Tibial artery (tissue), 4 donors: ENCODE measurements at regions not wholly inside any gene's neighbourhood (a gene's known extent, or its start where the extent isn't known, plus 50 kb on each side); places are given as distances from the start of the nearest gene placed in this dataset.

Experiments
- DNase-seq, 2 donors: peaks; one replicate each; pipeline ENCODE4 v3.0.0-alpha.2; 2019
- H3K27ac ChIP-seq, 2 donors: fragments of 200-600 bp; sonication (generic) in 1 of 2; 1 replicate in 1 of 2; 2 replicates in 1 of 2; pipeline ENCODE4 v1.5.1; 2018 to 2019; ENCODE audit warnings: mild to moderate bottlenecking in 1 of 2
- H3K27me3 ChIP-seq, 2 donors: fragments of 200-600 bp; sonication (generic) in 1 of 2; one replicate each; pipeline versions ENCODE4 v1.5.1 to v1.6.0; 2016 to 2019
- H3K36me3 ChIP-seq, 3 donors: fragments of 200-600 bp; sonication (generic) in 2 of 3; one replicate each; pipeline ENCODE4 v1.5.1; 2016 to 2019; ENCODE audit warnings: mild to moderate bottlenecking in 2 of 3
- H3K4me1 ChIP-seq, 4 donors: fragments of 200-600 bp; sonication (generic) in 2 of 4; 1 replicate in 3 of 4; 2 replicates in 1 of 4; pipeline ENCODE4 v1.5.1; 2016 to 2019
- H3K4me3 ChIP-seq, 2 donors: fragments of 200-600 bp; sonication (generic) in 1 of 2; 1 replicate in 1 of 2; 2 replicates in 1 of 2; pipeline ENCODE4 v1.5.1; 2018 to 2019; ENCODE audit warnings: mild to moderate bottlenecking in 2 of 2
- H3K9me3 ChIP-seq, 3 donors: fragments of 200-600 bp; sonication (generic) in 1 of 3; one replicate each; pipeline ENCODE4 v1.5.1; 2016 to 2019
- CTCF ChIP-seq, 2 experiments: fragments of 200-600 bp in 1 of 2; fragments of 450-650 bp in 1 of 2; IDR thresholded peaks; one replicate each; pipeline ENCODE4 v1.5.1; 2017 to 2019; ENCODE audit warnings: antibody characterized with exemption in 2 of 2, mild to moderate bottlenecking in 1 of 2, moderate library complexity in 1 of 2
- intact Hi-C: fragments of 100-400 bp; cut with DNase I; formaldehyde crosslinking; loops from one replicate; pipeline ENCODE4 v1.15.0; 2023; ENCODE audit warnings: low total_unique reads

DNA sequence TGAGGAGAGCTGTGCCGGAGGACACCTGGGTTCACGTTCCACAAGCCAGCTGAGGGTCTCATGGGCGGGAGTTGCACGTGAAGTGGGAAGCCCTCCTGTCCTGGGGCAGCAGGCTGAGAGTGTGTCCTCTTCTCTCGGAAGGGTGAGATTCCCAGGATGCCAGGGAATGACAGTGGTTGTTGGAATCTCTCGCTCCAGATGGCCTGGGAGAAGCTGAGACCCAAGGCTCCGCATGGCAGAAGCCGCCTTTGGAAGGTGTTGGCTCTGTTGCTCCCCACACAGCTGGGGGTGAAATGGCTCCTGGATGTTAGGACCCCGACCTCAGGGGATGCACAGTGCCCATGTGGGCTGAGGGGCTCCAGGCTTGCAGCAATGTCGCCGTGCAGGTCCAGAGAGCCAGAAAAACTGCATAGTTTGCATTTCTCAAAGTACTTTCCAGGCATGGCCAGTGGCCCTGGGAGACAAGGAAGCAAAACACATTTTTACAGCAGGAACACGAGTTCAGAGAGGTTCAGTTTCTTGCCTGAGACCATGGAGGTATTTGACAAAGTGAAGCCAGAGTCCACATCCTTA lies 153.4 kb downstream of the TMEM18 start:
- intact Hi-C loops: no loop called here
- TF ChIP-seq CTCF (IDR thresholded peaks at IDR 0.05): no peak
- peaks cover 0 to 8% of the 10 kb centered on the region in 2 donors for H3K27me3 ChIP-seq
- H3K9me3 ChIP-seq: no peaks in the 10 kb centered on the region
- H3K4me3 ChIP-seq: no peak overlapping the region
- no peaks in the 10 kb centered on the region for H3K4me1 ChIP-seq
- no peak overlapping the region for H3K27ac ChIP-seq
- no peak for DNase-seq
- H3K36me3 ChIP-seq: no peaks in the 10 kb centered on the region

GRCh38 chr2:522776-523175 lies 154.4 kb downstream of the TMEM18 start:
- H3K27me3 ChIP-seq: peaks cover 0 to 8% of the 10 kb centered on the region in 2 donors
- H3K4me1 ChIP-seq: no peaks in the 10 kb centered on the region
- intact Hi-C loops: no loop called here
- H3K36me3 ChIP-seq: no peaks in the 10 kb centered on the region
- no peaks in the 10 kb centered on the region for H3K9me3 ChIP-seq
- no peak overlapping the region for H3K4me3 ChIP-seq
- no peak for TF ChIP-seq CTCF (IDR thresholded peaks at IDR 0.05)
- no peak for DNase-seq
- H3K27ac ChIP-seq: no peak overlapping the region

GRCh38 chr2:521853-522530 lies 155.2 kb downstream of the TMEM18 start:
- Histone ChIP-seq H3K36me3 (no peaks in the 10 kb centered on the region), H3K9me3 (no peaks in the 10 kb centered on the region), H3K27me3 (peaks cover 0 to 8% of the 10 kb centered on the region in 2 donors), H3K27ac (no peak overlapping the region), H3K4me3 (no peak overlapping the region), H3K4me1 (no peaks in the 10 kb centered on the region)
- DNase-seq: no peak
- no peak for TF ChIP-seq CTCF (IDR thresholded peaks at IDR 0.05)
- intact Hi-C loops: no loop called here

DNA sequence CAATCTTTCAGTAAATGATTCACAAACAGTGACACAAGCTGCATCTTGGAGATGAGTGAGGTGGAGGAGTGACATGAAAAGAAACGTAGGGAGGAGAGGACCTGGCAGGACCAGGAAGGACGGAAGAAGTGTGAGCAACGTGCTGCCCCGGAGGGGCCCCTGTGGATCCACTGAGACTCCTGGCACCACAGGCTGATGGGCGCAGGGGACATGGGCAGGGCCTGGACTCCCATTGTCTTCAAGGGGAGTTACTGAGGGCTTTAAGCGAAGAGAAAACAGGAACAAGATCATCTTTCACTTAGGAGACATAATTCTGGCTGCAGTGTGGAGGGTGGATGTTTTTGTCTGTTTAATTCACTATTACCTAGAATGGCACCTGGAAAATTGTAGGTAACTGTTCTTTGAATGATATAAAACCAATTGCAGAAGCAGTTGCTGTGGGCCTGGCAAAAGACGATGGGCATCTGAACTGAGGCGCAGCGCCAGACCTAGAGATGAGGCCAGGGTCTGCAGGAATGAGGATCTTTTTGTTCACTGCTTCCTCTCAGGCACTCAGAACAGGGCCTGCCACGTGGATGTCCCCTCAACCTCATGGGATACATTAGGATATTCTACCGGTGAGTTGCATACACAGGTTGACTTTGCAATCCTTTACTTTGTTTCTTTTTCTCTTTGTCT lies 156.4 kb downstream of the TMEM18 start:
- intact Hi-C loops: no loop called here
- no peak overlapping the region for H3K4me3 ChIP-seq

GRCh38 chr2:516944-517343 lies 160.3 kb downstream of the TMEM18 start:
- Histone ChIP-seq H3K27me3 (no peaks in the 10 kb centered on the region), H3K27ac (no peak overlapping the region), H3K9me3 (no peaks in the 10 kb centered on the region), H3K36me3 (no peaks in the 10 kb centered on the region), H3K4me1 (no peaks in the 10 kb centered on the region), H3K4me3 (no peak overlapping the region)
- intact Hi-C loops: no loop called here
- TF ChIP-seq CTCF (IDR thresholded peaks at IDR 0.05): no peak
- no peak for DNase-seq

More for the DNA sequence above, 156.4 kb downstream of the TMEM18 start:
- DNase-seq: no peak
- Histone ChIP-seq H3K4me1 (no peaks in the 10 kb centered on the region), H3K27ac (no peak overlapping the region), H3K27me3 (peaks cover 0 to 8% of the 10 kb centered on the region in 2 donors), H3K36me3 (no peaks in the 10 kb centered on the region), H3K9me3 (no peaks in the 10 kb centered on the region)
- TF ChIP-seq CTCF (IDR thresholded peaks at IDR 0.05): no peak
